ENCODE measurements at regions not wholly inside any gene's neighbourhood (a gene's known extent, or its start where the extent isn't known, plus 50 kb on each side); places are given as distances from the start of the nearest gene placed in this dataset.

DNA sequence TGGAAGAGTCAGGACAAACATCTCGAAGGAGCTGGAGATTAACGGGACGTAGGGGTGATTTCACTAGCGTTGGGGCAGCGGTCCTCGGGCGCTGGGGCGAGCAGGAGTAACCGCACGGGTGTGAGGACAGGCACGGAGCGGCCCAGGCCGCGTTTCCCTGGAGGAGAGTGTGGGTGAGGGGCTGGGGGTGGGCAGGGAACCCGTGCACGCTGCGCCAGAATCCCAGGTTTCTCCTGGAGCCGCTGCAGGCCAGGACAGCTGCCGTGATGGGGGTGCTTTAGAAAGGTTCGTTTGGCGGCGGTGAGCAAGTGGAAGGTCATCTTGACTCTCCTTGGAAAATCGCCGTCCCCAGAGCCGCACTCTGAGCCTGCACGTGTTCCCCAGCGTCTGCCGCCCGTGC lies 290.2 kb upstream of the IRX1 start:
- H3K9me2 ChIP-seq (ENCODE audit: insufficient read depth) = no peaks in the 10 kb centered on the region
- no peaks in the 10 kb centered on the region for H3K79me2 ChIP-seq (replicated peaks; ENCODE audit: insufficient read depth)
- no peaks in the 10 kb centered on the region for H3K27me3 ChIP-seq (ENCODE audit: insufficient read depth)
- no peaks in the 10 kb centered on the region; the same call in 2 of the 3 replicates for H3K36me3 Mint-ChIP-seq (ENCODE audit: low read depth)
- peak; percentile 19; the same call in 1 of the 3 replicates for ATAC-seq
- no peak overlapping the region for H3K27ac ChIP-seq (ENCODE audit: low read depth)
- no peaks in the 10 kb centered on the region for H3K36me3 ChIP-seq (ENCODE audit: insufficient read depth)
- H2AFZ ChIP-seq = no peak overlapping the region
- peaks cover 3% of the 10 kb centered on the region; the same call in 1 of the 2 replicates for H3K4me1 ChIP-seq (ENCODE audit: insufficient read depth)
- H3K4me2 ChIP-seq = no peak overlapping the region
- peaks cover 9% of the 10 kb centered on the region for H3K27me3 Mint-ChIP-seq (ENCODE audit: insufficient read depth, low read depth, poor library complexity)
- no peak overlapping the region for H3K4me3 ChIP-seq
- H3K9me3 Mint-ChIP-seq = no peaks in the 10 kb centered on the region
- no peak overlapping the region; the same call in 2 of the 3 replicates for H3K4me3 Mint-ChIP-seq
- peaks cover 13% of the 10 kb centered on the region for H3K4me1 Mint-ChIP-seq
- TF ChIP-seq, protein P1, sequence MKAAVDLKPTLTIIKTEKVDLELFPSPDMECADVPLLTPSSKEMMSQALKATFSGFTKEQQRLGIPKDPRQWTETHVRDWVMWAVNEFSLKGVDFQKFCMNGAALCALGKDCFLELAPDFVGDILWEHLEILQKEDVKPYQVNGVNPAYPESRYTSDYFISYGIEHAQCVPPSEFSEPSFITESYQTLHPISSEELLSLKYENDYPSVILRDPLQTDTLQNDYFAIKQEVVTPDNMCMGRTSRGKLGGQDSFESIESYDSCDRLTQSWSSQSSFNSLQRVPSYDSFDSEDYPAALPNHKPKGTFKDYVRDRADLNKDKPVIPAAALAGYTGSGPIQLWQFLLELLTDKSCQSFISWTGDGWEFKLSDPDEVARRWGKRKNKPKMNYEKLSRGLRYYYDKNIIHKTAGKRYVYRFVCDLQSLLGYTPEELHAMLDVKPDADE (IDR thresholded peaks at IDR 0.05) = no peak
- TF ChIP-seq ZNF114 (CRISPR knock-in tag; IDR thresholded peaks at IDR 0.05) (no peak), EZH2 (IDR thresholded peaks at IDR 0.05; ENCODE audit: low read depth, unreplicated experiment) (no peak), CREB1 (CRISPR knock-in tag; IDR thresholded peaks at IDR 0.05; ENCODE audit: low read depth) (no peak), POLR2AphosphoS5 (IDR thresholded peaks at IDR 0.05; ENCODE audit: low read depth) (no peak), JUNB (IDR thresholded peaks at IDR 0.05; ENCODE audit: unreplicated experiment) (no peak)
- TF ChIP-seq, protein P2, sequence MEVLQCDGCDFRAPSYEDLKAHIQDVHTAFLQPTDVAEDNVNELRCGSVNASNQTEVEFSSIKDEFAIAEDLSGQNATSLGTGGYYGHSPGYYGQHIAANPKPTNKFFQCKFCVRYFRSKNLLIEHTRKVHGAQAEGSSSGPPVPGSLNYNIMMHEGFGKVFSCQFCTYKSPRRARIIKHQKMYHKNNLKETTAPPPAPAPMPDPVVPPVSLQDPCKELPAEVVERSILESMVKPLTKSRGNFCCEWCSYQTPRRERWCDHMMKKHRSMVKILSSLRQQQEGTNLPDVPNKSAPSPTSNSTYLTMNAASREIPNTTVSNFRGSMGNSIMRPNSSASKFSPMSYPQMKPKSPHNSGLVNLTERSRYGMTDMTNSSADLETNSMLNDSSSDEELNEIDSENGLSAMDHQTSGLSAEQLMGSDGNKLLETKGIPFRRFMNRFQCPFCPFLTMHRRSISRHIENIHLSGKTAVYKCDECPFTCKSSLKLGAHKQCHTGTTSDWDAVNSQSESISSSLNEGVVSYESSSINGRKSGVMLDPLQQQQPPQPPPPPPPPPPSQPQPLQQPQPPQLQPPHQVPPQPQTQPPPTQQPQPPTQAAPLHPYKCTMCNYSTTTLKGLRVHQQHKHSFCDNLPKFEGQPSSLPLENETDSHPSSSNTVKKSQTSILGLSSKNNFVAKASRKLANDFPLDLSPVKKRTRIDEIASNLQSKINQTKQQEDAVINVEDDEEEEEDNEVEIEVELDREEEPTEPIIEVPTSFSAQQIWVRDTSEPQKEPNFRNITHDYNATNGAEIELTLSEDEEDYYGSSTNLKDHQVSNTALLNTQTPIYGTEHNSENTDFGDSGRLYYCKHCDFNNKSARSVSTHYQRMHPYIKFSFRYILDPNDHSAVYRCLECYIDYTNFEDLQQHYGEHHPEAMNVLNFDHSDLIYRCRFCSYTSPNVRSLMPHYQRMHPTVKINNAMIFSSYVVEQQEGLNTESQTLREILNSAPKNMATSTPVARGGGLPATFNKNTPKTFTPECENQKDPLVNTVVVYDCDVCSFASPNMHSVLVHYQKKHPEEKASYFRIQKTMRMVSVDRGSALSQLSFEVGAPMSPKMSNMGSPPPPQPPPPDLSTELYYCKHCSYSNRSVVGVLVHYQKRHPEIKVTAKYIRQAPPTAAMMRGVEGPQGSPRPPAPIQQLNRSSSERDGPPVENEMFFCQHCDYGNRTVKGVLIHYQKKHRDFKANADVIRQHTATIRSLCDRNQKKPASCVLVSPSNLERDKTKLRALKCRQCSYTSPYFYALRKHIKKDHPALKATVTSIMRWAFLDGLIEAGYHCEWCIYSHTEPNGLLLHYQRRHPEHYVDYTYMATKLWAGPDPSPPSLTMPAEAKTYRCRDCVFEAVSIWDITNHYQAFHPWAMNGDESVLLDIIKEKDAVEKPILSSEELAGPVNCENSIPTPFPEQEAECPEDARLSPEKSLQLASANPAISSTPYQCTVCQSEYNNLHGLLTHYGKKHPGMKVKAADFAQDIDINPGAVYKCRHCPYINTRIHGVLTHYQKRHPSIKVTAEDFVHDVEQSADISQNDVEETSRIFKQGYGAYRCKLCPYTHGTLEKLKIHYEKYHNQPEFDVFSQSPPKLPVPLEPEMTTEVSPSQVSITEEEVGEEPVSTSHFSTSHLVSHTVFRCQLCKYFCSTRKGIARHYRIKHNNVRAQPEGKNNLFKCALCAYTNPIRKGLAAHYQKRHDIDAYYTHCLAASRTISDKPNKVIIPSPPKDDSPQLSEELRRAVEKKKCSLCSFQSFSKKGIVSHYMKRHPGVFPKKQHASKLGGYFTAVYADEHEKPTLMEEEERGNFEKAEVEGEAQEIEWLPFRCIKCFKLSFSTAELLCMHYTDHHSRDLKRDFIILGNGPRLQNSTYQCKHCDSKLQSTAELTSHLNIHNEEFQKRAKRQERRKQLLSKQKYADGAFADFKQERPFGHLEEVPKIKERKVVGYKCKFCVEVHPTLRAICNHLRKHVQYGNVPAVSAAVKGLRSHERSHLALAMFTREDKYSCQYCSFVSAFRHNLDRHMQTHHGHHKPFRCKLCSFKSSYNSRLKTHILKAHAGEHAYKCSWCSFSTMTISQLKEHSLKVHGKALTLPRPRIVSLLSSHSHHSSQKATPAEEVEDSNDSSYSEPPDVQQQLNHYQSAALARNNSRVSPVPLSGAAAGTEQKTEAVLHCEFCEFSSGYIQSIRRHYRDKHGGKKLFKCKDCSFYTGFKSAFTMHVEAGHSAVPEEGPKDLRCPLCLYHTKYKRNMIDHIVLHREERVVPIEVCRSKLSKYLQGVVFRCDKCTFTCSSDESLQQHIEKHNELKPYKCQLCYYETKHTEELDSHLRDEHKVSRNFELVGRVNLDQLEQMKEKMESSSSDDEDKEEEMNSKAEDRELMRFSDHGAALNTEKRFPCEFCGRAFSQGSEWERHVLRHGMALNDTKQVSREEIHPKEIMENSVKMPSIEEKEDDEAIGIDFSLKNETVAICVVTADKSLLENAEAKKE (CRISPR knock-in tag; IDR thresholded peaks at IDR 0.05) = no peak
- H4K20me1 ChIP-seq (replicated peaks; ENCODE audit: insufficient read depth) = no peaks in the 10 kb centered on the region
- no peak for DNase-seq (ENCODE audit: low spot score)
- no peaks in the 10 kb centered on the region for H3F3A ChIP-seq (replicated peaks; ENCODE audit: low read depth)
- H3K27ac Mint-ChIP-seq = no peak overlapping the region
